HG02623 (cell line): ENCODE measurements at regions not wholly inside any gene's neighbourhood (a gene's known extent, or its start where the extent isn't known, plus 50 kb on each side); places are given as distances from the start of the nearest gene placed in this dataset.
A peak's percentile ranks its signal among the peaks of the same experiment; 100 is the strongest.

Experiments used
- ATAC-seq: cut with Tn5 transposase; IDR thresholded peaks from one replicate; pipeline ENCODE4 v1.9.1; 2021; ENCODE audit warnings: moderate library complexity; ENCODE audit not compliant: unreplicated experiment

DNA sequence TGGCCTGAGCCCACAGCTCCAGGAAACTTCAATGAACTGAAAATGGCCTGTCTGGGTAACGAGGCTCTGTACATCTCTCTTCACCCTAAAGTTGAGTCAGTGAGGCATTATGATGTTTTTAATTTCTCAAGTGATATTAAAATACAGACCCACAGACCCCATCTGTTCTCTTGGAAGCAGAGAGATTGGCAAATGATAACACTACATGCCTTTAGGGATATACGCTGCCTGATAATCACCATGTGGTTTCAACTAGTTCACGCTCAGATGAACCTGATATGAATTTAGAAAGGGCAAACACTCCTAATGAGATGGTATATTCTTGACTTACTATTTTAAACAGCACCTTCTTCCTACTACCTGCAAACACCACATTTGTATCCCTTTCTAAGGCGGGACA, 127.5 kb downstream of the RFC3 start:
- ATAC-seq = no peak

DNA sequence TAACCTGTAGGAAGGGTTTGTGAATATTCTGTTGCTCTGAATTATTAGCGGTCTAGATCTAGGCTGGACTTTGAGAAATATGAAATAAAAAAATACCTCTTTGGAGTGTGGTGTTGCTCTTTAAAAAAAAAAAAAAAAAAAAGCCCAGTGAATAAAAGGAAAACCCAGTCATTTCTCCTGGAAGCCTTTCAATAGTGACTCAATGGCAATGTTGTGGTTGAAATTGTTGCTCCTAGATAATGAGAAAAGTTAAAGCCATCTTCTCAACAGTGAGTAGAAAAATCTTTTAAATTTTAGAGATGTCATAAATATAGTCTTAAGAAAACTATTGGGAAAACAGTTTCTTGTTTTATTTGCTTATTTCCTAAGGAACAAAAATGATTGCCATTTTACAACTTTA, 135.3 kb downstream of the RFC3 start:
- ATAC-seq = no peak

DNA sequence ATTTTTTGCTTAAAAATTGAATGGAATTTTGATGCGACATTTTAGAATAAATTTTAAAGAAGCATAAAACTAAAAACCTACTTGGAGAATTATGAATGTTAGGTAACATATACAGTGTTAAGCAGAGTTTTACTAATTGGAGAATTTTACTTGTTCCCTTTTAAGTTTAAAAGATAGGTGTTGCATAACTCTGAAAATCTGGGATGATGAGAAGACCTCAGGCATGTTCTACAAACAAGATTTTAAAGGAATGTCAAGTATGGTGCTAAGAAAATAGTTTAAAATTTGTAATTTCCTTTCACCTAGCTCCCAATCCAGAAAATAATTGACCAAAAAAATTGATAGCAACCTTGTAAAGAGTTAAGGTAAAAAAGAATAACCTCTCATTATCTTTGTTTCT, 135.8 kb downstream of the RFC3 start:
- no peak for ATAC-seq

DNA sequence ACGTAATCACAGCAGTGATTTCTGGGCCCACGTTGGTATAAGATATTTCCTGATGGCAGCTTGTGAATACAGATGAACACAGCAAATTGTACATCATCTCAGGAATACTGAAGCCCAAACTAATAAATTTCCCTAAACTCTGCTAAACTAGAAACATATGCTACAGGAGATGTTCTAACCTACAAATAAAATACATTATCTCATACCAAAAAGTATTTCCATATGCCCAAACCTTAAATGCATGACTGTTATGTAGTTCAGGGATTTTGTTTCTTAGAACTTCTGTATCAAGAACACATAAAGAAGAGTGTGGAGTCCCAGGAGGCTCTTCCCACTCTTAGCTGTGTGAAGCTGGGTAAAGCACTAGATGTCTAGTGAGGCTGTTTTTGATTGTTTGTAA, 138.4 kb downstream of the RFC3 start:
- no peak for ATAC-seq

DNA sequence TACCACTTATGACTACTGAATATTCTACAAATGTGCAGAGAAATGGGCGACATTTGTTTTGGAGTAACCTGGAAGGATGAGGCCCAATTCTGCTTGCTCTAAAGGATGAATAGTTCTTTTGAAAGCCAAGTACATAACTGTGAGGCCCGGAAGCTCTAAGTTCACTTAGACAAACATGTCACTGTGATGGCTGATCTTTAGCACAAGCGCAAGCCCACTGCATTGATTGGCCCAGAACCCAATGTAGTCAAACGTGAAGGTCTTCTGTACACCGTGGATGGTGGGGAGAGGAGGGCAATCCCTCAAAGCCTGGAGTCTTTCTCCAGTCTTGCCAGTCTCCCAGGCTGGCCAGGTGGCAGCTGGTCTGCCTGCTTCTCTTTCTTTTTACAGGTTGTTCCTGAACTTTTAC, 139.6 kb downstream of the RFC3 start:
- no peak for ATAC-seq

DNA sequence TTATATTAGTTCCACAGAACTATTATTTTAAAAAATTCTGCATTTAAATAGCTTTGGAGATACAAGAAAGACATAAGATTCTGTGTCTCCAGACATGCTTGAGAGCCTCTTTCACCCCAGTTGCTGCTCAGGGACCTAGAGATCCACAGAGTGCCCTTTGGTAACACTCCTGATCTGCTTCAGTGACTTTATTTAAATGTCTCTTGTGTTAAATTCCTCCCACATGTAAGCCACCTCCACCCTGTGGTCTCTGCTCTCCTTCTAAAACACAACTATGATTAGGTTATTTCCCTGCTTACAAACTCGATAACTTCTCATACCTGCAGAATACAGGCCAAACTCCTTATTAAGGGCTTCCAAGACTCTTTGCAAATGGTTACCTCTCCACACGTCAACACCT, 141.0 kb downstream of the RFC3 start:
- ATAC-seq = no peak

DNA sequence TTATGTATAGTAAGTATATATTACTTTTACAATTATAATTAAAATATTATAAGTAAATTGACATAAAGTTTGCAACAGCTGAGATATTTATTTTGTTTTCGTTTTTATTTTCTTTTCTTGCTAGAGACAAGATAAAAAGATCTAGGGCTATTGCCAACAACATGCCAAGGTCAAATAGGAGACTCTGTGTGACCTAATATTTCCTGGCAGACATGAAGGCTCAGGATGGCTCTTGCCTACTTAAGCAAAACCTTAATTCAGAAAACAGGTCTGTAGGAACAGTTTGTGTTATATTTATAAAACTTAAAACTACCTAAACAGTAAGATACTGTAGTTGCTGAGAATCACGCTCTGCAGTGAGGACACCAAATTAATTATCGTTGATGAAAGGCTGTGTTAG, 145.2 kb downstream of the RFC3 start:
- ATAC-seq = no peak

DNA sequence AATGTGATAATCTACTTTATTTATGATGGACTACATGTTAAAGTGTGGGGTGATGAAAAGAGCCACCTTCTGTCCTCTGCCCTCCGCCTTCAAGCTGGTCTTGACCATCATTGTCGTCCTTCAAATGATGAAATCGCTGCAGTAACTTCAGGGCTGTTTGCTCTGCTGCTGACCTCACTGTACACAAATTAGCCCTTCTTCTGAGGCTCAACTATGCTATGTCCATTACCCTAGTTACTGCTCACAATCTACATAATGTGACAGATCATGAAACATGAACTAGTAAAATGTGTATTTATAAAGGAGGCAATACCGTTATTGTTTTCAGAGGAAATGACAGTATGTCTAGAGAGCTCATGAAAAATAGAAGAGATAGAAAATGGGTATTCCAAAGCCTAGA, 145.9 kb downstream of the RFC3 start:
- ATAC-seq = no peak

DNA sequence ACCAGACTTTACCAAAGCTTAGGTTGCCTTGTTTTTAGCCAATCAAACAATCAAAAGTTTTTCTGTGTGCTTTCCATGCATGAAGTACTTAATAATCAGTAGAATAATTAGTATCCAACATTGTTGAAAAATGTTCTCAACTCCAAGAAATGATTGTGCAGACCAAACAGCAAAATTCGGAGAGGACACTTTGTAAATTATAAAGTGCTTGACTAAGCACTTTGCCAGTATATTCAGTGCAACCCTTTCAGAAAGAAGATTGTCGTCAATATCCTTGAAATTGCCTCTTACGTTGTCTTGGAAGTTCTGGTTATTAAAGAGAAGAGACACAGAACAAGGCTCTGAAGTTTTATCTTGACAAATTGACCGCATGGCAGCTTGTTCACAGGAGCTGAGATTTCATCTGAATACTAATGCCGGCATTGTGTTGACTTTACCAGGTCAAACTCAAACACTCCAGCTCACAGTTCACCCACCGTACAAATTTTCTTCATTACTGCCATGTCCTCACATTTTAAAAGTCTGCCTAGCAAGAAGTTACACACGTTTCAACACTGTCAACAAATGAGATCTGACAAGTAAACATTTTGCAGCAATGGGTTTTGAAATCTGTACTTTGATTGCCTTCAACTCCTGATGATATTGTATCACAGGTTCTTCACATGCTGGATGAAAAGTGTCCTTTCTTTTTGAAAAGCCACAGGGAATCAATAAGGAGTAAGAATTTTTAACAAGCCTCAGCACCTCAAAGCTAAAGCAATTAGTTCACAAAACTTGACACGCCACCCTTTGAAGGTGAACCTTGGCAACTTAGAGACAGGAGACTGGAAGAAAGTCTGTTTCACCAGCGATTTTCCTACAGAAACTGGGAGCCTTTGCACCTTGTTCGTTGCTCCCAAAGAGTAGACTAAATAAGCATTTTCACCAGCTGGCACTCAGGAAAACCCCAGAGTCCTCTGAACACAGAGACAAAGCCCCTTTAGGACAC, 150.9 kb downstream of the RFC3 start:
- ATAC-seq = no peak

DNA sequence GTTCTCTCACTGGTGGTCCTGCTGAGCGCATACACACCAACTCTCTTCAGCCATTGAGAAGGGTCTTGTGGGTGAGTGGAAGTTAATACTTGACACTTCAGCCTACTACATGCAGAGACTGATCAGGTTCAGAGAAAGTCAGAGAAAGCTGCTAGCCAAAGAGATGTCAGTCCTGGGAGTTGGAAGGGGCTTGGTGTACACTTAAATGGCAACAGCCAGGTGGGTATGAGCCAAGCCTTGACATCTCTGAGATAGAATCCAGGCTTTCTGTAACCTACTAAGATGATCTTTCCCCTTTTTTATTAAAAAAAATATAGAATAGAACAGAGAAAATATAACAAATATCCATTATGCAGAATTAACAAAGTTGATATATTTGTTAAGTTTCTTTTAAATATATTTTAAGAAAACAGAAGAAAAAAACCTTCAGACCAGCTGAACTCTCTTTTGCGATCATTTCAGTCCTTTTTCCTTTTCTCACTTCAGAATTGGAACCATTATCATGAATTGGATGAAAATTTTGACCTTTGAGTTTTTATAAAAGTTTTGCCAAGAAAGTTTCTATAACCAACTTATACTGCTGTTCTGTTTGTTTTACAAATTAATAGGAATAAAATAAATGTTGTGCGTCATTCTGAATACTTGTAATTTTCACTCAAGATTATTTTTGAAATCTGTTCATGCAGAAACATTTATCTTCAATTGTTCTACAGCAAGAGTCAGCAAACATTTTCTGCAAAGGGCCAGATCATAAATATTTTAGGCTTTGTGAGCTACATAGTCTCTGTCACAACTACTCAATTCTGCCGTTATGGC, 153.0 kb downstream of the RFC3 start:
- ATAC-seq = no peak

DNA sequence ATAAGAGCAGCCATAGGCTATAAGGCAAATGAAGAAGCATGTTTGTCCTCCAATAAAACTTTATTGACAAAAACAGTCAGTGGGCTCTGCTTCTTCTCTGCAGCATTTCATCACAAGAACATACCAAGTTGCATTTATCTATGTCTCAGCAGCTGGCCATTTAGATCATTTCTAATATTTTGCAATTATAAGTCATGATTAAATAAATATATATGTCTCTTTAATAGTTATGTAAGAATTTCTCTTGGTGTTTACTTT, 153.5 kb downstream of the RFC3 start:
- no peak for ATAC-seq

DNA sequence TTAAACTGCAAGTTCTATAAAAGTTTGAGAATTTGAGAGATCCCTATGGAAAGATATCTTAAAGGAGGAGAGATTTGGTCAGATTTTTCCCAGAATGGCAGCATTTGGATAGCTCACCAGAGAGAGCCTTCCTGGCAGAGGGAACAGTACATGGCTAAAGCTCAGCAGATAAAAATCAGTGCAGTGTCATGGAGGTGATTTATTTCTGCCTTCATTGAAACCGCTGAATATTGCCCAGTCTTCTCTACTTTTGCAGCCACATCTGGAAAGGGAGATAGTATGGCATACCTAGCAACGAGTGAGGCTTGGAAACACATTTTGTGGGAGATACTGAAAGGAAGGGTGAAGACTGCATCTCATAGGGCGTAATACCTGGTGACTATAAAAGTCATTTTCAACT, 155.2 kb downstream of the RFC3 start:
- no peak for ATAC-seq

DNA sequence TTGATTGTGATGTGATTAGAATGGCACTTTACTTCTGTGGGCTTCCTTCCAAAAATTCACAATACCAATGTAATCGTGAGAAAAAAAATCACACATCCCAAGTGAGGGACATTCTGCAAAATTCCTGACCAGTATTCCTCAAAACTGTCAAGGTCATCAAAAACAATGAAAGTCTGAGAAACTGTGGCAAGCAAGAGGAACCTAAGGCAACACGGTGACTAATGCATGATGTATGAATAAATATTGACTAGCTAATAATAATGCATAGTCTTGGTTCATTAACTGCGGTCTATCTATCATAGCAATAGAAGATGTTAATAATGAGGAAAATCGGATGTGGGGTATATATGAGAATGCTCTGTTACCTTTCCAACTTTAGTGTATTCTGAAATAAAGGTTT, 159.0 kb downstream of the RFC3 start:
- ATAC-seq = no peak

DNA sequence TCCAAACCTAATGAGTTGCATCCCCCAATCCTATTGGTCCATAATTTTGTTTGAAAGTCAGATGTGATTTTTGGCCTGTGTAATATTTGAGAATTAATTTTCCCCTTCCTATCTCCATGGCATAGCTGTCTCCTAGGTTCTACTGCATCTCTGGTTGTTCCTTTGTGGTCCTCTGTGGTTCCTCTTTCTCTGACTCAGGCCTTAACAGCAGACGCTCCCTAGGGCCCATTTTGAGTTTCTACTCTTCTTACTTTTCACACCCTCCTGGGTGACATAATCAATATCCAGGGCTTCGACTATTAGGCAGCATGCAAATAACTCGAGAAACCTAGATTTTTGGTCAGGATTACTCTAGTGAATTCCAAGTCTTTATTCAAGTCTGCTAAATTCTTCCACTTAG, 160.7 kb downstream of the RFC3 start:
- ATAC-seq = no peak

DNA sequence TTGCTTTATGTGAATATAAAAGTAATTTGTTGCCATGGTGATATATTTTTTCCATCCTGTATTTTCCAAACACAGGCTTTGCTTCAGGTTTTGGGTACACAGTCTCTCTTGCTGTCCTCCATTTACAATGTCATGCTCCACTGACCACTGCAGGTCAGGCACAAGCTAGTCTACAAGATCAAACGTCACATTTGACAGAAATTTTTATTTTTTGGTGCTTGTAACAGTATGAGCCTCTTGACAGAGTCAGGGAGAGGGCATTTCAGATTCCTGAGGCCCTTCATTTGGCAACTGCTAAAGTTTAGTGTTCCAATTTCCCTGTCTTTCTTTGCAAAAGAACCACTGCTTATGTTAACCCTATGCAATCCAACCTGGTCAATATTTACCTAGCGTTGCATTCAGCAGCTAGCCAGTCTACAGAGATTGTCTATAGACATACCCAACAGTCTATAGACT, 175.0 kb downstream of the RFC3 start:
- no peak for ATAC-seq

DNA sequence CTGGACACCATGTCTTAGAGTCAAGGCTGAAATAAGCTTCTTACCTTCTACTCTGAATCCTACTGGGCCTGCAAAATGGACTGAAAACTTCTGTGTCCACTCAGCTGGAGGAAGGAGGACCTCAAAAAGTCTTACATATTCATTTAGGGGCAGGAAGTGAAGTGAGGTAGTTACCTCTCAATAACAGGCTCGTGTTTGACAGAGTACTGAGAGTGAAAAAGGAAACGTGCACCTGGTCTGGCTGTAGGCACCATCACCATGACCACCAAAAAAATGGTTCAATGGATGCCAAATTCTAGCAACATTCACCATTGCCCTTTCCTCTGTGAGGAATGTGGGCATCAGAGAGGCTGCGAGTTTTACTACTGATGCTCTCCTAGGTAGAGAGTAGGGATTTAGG, 176.2 kb downstream of the RFC3 start:
- peak; percentile 64 for ATAC-seq

DNA sequence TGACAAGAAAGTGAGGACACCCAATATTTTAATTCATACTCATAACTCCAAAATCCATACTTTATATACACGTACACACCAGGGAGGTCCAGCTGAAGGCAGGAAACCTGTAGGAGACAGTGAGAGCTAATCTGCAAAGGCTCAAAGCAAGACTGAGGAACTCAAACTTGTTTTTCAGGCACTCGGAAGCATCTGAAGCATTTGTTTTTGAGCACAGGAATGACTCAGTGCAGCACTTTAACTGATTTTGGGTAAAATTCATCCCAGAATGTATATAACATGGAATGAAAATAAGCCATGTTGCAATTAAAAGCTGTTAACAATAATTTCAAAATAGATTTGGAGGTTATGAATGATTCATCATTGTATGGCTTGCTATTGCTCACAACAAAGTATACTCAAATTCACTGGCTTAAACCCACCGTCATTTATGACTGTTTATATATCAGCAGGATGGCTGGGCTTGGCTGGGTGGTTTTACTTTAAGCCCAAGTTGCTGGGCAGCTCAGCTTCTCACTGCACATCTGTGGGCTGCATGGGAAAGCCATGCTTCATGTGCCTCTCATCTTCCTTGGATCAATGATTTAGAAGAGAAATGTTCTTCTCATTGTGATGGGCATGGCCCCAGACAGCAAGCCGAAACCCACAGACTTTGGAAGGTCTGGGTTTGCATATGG, 177.0 kb downstream of the RFC3 start:
- ATAC-seq = no peak

DNA sequence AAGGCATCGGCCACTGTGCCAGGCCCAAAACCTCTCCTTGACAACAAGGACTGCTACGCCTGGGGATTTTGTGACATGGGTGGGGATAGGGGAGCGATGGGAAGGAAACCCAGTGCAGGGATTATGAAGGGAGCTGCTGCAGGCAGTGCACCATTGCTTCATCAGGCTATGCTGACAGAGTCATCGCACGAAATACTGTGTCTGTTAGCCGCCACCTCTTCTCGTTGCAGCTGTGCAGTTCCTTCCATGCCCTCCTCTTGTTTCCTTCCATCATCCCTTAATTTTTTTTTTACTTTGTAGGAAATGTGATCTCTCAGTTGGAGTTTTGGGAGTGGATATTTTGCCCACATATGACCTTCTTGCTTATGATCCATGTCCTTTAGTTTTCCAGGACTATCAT, 178.7 kb downstream of the RFC3 start:
- no peak for ATAC-seq

DNA sequence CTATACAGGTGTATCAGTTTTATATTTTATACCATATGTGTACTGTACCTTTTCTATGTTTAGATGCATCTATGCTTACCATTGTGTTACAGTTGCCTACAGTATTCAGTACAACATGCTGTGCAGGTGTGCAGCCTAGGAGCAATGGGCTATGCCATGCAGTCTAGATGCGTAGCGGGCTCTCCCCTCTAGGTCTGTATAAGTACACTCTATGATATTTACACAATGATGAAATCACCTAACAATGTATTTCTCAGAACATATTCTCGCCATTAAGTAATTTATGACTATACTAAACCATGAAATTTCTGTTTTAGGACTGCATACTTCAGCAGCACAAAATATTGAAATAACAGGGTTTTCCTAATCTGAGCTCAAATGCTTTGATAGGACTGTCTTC, 179.6 kb downstream of the RFC3 start:
- no peak for ATAC-seq

DNA sequence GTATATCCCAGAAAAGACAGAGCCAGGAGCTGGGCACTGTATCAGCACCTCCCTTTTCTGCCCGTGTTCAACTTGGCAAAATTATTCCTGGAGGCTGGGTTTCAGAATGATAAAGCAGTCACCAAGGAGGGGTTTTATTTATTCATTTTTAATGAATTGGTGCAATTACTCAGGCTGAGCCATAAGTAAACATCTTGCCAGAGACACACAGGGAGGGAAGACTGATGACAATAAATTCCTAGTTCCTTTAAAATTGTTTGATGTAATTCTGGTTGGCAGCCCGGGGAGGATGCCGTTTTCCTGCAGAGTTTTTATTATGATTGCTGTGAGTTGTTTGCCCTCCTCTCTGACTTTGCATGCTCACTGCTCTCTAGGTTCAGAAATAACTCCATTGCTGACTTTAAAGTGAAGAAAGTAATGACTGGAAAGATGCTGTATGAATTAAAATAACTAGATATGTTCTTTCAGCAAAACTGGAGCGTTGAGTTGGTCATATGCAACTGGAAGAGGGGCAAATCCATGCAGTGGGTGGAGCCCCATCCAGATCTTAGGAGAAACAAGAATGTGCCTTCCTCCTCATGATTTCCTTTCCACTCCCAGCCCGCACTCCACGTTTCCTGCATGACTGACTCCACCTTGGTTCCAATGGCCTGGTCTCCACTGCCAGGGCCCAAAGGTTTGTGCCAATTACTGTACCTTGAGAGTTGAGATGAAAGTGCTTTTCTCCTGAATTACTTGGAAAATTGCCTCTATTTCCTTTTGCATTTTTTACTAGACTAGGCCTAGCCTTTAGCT, 182.1 kb downstream of the RFC3 start:
- ATAC-seq = no peak

DNA sequence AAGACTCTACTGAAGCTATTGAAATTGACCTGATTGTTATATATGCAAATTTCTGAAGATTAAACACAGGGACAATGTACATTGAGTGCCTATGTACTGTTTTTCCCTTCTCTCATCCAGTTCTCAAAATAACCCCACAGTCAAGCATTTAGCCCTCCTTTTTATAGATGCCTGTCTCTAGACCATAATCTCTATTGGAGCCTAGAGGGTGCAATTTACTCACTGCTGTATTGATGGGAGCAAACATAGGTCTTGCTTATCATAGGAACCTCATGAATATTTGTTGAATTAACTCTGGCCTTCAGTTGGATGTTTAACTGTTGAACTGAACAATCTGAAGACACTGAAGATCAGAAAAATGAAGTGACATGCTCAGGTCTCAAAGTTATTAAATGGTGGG, 183.0 kb downstream of the RFC3 start:
- ATAC-seq = no peak
